HG03064 (cell line): ENCODE measurements at regions not wholly inside any gene's neighbourhood (a gene's known extent, or its start where the extent isn't known, plus 50 kb on each side); places are given as distances from the start of the nearest gene placed in this dataset.
"Not testable (repeated sequence)": the region's sequence is repeated elsewhere in the genome, so short reads cannot be mapped to it uniquely, and the experiment has no call there.

Experiments used
- ATAC-seq: cut with Tn5 transposase; IDR thresholded peaks from one replicate; pipeline ENCODE4 v1.9.1; 2021; ENCODE audit warnings: low read depth; ENCODE audit not compliant: unreplicated experiment

GRCh38 chr4:19194672-19195071 lies 1057.0 kb upstream of the SLIT2 start:
- ATAC-seq = no peak

GRCh38 chr4:19193274-19193981 lies 1058.3 kb upstream of the SLIT2 start:
- no peak for ATAC-seq

- ATAC-seq = no peak
Measured at GRCh38 chr4:19191979-19192650, 1059.6 kb upstream of the SLIT2 start.

- no peak for ATAC-seq
Measured at GRCh38 chr4:19187691-19188090, 1064.0 kb upstream of the SLIT2 start.

- no peak for ATAC-seq
Measured at GRCh38 chr4:19187096-19187495, 1064.6 kb upstream of the SLIT2 start.

- ATAC-seq = not testable (repeated sequence)
Measured at GRCh38 chr4:19181631-19182030, 1070.1 kb upstream of the SLIT2 start.

- ATAC-seq = no peak
Measured at GRCh38 chr4:19178835-19179234, 1072.9 kb upstream of the SLIT2 start.

- no peak for ATAC-seq
Measured at GRCh38 chr4:19177616-19178015, 1074.1 kb upstream of the SLIT2 start.

GRCh38 chr4:19171832-19172231 lies 1079.9 kb upstream of the SLIT2 start:
- no peak for ATAC-seq

GRCh38 chr4:19167311-19167710 lies 1084.4 kb upstream of the SLIT2 start:
- no peak for ATAC-seq

GRCh38 chr4:19164334-19164733 lies 1087.4 kb upstream of the SLIT2 start:
- no peak for ATAC-seq

GRCh38 chr4:19159874-19160273 lies 1091.8 kb upstream of the SLIT2 start:
- ATAC-seq = no peak

- no peak for ATAC-seq
Measured at GRCh38 chr4:19158107-19158809, 1093.4 kb upstream of the SLIT2 start.

- no peak for ATAC-seq
Measured at GRCh38 chr4:19156786-19157185, 1094.9 kb upstream of the SLIT2 start.

- ATAC-seq = no peak
Measured at GRCh38 chr4:19155568-19155967, 1096.1 kb upstream of the SLIT2 start.

- not testable (repeated sequence) for ATAC-seq
Measured at GRCh38 chr4:19154267-19154666, 1097.4 kb upstream of the SLIT2 start.

- no peak for ATAC-seq
Measured at GRCh38 chr4:19152264-19152663, 1099.4 kb upstream of the SLIT2 start.

GRCh38 chr4:19151684-19152083 lies 1100.0 kb upstream of the SLIT2 start:
- no peak for ATAC-seq

- ATAC-seq = no peak
Measured at GRCh38 chr4:19146038-19146437, 1105.7 kb upstream of the SLIT2 start.

- ATAC-seq = no peak
Measured at GRCh38 chr4:19135895-19136633, 1114.5 kb upstream of the LCORL start.

GRCh38 chr4:19134685-19135084 lies 1113.1 kb upstream of the LCORL start:
- ATAC-seq = no peak
